NCI-H748 (cell line): ENCODE measurements at regions not wholly inside any gene's neighbourhood (a gene's known extent, or its start where the extent isn't known, plus 50 kb on each side); places are given as distances from the start of the nearest gene placed in this dataset.
"Not testable (repeated sequence)": the region's sequence is repeated elsewhere in the genome, so short reads cannot be mapped to it uniquely, and the experiment has no call there.

ENCODE experiments used
- DNase-seq: peaks from one replicate; lab custom pipeline; 2025; ENCODE audit not compliant: unreplicated experiment; lab: John Stamatoyannopoulos, UW

DNA sequence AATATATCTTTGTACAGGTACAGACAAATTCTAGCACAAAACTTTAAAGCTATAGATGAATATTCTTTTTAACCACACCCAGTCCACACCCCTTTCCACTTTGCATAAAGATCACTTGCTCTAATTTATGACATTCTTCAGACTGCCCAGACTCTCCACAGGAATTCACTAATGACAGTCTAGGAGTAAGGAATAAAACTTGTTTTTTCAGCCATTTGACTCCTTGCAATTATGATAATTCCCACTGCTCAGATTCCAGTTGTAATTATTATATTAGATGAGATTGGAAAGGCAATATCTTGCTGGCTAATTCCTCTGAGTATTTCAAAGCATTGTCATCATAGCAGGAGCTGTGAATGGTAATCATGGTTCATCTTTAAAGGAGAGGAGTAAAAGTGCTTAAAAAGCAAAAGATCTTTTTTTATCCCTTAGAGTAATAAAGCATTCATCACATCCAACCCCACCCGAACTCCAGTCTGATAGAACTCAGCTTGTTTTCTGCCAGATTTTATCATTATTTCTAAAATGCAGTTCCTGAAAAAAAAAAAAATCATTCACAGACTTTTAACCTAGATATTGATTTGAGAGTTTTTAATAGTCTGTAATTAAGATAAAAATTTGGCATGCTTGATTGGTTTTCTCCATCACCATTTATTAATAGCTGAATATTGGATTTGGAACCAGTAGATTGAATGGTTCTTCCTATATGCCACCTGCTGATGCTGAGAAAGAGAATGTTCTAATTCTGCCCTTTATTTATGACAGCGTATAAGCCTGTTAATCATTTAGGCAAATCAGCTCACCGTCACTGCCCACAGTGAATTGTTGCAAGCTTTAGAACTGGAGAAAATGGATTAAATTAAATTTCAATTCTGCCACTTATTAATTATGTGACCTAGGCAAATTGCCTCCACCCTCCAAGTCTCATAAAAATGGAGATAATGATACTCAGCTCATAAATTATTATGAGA lies 93.9 kb upstream of the RASSF8 start:
- DNase-seq, result no peak

DNA sequence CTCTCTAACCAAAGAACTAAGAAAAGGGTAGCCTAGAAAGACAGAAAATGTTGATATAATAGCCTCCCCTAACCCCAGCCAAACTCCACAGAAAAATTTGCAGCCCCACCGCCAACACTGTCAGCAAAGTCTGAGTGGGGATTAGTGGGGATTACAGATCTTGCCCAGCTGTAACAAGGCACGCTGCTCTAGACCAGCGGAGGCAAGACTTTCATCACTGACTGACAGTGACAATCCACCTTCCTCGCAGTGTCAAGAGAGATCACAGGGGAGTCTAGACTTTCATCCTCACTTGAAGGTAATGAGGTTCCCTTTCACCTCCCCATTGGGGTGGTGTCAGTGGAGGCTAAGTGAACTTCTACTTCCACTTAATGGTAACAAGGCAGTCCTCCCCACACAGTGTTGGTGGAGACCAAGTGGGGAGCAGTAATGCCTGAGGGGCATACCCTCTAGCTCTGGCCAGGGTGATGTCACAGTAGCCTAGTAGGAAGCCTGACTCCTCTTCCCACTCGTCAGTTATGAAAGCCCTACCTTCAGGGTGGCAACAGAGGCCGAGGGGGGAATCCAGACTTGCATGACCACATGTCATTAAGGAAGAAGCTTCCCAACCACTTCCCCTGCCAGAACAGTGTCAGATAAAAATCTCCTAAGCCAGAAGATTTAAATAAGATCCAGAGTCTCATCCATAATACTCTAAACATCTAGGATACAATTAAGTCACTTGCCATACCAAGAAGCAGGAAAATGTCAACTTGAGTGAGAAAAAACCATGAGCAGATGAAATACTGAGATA lies 91.7 kb upstream of the RASSF8 start:
- DNase-seq, result no peak

- no peak for DNase-seq
Observed at GRCh38 chr12:25868193-25868592, 90.3 kb upstream of the RASSF8 start.

- DNase-seq, result no peak
Observed at GRCh38 chr12:25872137-25872536, 86.3 kb upstream of the RASSF8 start.

GRCh38 chr12:25875661-25876060 lies 82.8 kb upstream of the RASSF8 start:
- no peak for DNase-seq

GRCh38 chr12:25876383-25877045 lies 82.0 kb upstream of the RASSF8 start:
- no peak for DNase-seq

DNA sequence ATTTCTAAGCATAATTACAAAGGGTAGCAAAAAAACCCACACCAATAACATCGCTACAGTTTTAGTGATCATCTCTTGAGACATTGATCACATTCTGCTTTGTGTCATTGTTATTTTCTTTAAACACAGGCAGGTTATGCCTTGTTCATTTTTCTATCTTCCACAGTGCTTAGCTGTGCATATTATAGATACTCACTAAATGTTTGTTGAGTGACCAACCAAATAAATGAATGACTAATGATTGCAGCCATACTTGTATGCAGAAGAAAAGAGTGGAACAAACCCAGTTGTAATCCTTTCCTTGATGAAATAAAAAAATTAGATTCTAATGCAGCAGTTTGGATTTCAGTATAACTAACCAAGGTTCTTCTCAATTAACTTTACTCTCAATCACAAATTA lies 81.0 kb upstream of the RASSF8 start:
- no peak for DNase-seq

DNA sequence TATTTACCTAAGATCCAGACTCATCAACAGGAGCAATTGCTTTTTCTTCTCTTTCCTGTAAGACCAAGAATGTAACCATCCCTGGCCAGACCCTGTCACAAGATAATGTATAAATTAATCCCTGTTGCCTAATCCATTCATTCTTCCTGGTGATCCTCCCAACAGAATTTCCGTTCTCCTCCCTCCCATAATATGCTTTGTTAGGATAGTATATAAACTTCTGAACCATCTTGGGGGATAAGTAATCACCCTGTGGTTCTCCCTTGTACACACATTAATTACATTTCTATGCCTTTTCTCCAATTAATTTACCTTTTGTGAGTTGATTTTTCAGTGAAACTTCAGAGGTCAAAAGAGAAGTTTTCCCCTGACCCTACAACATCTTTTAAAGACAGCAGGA lies 76.2 kb upstream of the RASSF8 start:
- no peak for DNase-seq

DNA sequence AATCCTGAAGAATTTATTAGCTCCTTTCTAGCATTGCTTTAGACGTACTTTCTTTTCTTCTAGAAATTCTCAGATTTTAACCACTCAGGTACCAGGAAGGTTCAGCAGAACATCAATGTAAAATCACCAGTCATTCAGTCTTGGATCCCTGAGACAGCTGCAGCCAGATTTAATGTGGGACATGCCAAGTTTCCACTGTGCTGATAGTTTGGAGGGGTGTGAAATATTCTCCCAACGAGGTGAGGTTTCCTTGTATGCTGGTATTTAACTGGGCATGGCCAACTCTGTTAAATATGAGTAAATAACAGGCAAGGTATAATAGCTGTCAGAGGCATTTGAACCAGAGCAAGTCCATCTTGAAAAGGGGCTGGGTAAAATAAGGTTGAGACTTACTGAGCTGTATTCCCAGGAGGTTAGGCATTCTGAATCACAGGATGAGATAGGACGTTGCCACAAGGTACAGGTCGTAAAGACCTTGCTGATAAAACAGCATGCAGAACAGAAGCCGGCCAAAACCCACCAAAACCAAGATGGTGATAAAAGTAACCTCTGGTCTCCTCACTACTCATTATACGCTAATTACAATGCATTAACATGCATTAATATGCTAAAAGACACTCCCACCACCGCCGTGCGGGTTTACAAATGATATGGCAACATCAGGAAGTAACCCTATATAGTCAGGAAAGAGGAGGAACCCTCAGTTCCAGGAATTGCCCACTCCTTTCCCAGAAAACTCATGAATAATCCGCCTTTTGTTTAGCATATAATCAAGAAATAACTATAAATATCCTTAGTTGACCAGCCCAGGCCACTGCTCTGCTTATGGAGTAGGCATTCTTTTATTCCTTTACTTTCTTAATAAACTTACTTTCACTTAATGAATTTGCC lies 75.2 kb upstream of the RASSF8 start:
- DNase-seq, result no peak

GRCh38 chr12:25884024-25884919 lies 74.2 kb upstream of the RASSF8 start:
- no peak for DNase-seq

DNA sequence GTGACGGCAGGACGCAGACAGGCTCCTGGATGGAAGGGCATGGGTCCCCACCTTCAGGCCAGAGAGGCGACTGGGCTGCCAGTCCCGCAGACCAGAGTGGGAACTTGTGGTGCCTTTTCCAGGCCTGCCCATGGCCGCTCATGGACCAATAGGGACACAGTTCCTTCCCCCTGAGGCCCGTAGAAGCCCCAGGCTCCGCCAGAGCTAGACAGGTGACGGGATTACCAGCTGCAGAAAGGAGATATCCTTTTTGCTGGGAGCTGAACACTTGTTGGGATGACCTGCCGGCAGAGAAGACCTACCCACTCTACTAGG lies 73.6 kb upstream of the RASSF8 start:
- DNase-seq, result no peak

DNA sequence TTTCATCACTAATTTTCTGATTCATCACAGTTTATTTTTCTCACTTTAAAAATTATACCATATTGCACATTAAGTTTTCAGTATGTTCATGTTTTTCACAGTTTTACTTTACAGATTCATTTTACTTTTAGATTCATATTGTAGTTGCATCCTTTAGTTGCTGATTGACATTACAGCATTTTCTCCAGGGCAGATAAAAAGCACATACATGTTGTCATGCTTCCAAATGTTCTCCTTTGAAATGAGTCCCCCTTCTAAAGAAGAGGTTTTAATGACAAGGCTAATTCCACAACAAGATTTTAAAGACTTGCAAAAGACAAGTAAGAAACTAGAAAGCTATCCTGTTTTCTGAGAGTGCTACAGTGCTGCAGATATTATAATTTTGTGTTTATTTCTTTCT lies 72.1 kb upstream of the RASSF8 start:
- DNase-seq, result no peak

DNA sequence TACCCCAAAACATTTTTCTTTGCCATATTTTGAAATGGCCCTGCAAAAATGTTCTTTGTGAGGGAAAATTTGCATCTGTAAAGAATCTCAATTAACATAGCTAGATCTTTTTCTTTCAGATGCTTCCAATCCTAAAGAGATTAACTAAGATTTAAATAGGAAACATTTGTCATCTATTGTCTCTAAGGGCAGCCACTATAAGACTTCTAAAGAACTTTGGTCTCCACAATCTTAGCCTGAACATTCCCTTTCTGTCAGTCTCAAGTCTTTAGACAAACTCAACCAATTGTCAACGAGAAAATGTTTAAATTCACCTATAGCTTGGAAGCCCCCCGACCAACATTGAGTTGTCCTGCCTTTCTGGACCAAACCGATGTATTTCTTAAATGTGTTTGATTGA lies 71.1 kb upstream of the RASSF8 start:
- no peak for DNase-seq

GRCh38 chr12:25889185-25889584 lies 69.3 kb upstream of the RASSF8 start:
- no peak for DNase-seq

DNA sequence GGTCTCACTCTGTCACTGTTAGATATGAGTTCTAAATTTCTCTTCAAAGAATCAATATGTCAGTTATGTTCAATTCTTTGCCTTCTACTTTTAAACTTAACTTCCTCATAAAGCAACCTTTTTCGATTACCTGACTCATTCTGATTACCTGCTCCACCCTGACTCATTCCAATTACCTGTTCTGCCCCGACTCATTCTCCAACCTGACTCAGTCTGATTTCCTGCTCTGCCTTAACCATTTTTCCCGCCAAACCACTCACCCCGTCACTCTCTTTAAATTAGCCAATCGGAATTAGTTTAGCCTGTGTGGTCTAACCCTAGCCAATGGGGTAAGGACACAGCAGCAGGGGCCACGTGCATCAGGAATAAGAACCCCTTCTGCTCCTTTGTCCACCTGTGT lies 67.4 kb upstream of the RASSF8 start:
- not testable (repeated sequence) for DNase-seq

GRCh38 chr12:25894759-25895158 lies 63.7 kb upstream of the RASSF8 start:
- no peak for DNase-seq

- no peak for DNase-seq
Observed at GRCh38 chr12:25896981-25897380, 61.5 kb upstream of the RASSF8 start.

DNA sequence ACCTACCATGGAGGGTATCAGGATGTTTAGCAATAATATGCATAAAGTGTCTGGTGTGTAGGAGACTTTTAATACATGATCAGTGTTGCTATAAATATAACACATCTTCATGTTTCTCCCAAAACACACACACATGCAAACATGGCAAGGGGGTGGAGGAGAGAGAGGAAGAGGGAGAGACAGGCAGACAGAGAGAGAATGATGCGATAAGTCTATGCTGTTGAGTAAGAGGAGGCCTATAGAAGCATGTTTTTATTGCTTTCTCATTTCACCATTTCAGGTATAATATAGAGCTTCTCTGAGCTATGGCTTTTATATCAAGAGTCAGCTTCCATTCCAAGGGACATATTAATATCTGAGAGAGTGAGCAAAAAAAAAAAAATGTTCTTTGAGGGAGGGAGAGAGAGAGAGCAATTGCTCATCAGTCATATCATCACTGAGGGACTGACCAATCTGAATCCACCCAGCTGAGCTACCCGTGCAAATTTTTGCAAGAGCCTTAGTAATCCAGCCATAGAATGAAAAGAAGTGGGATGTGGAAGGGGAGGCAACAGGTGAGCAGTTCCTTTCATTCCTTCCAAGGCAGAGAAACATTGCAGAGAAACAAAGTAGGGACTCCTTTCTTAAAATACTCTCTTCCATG lies 54.8 kb upstream of the RASSF8 start:
- no peak for DNase-seq

DNA sequence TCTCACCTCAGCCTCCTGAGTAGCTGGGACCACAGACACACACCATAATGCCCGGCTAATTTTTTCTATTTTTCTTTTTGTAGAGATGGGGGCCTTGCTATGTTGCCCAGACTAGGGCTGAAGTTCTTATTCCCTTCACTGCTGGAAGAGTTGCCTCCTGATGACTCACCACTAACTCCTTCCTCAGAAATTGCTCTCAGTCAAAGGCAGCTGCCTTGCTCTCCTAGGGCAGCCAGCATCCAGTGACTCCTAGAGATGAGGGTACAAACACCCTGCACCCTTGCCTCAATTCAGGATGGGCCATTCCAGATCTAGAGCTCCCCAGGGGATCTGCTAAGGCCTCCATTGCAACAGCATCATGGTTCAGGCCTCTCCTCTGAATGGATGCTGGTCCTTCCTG lies 54.0 kb upstream of the RASSF8 start:
- no peak for DNase-seq
